H1 (cell line): ENCODE measurements at regions not wholly inside any gene's neighbourhood (a gene's known extent, or its start where the extent isn't known, plus 50 kb on each side); places are given as distances from the start of the nearest gene placed in this dataset.

Source experiments
- CTCF ChIA-PET: fragments of 300-600 bp; sonication (Branson Sonifier 250); formaldehyde crosslinking; loops from one replicate; lab custom pipeline; 2021; ENCODE audit not compliant: partially characterized antibody; lab: Charles Lee
- POLR2A ChIA-PET: fragments of 300-600 bp; sonication (Branson Sonifier 250); formaldehyde crosslinking; loops from one replicate; lab custom pipeline; 2021; ENCODE audit warnings: inconsistent platforms; ENCODE audit not compliant: partially characterized antibody; lab: Charles Lee
- DNase-seq, 2 experiments: peaks; one replicate each; pipeline versions ENCODE4 v3.0.0 to v3.0.0-alpha.2; 2010 to 2022; ENCODE audit warnings: low spot score in 2 of 2, low read depth in 1 of 2, mixed read lengths in 1 of 2
- FAIRE-seq: peaks from 2 replicates; lab custom pipeline; 2011; peaks lifted over from hg19 to GRCh38; lab: Jason Lieb, UNC
- H2AFZ ChIP-seq: 2 replicates; pipeline ENCODE4 v1.8.1; 2012; ENCODE audit warnings: low read length, inconsistent platforms
- H2AK5ac ChIP-seq: 2 replicates; pipeline ENCODE4 v1.6.1; 2013; ENCODE audit warnings: low read depth, low read length
- H2BK120ac ChIP-seq: replicated peaks from 2 replicates; pipeline ENCODE3; 2013; ENCODE audit warnings: low read depth, low read length, inconsistent platforms
- H2BK12ac ChIP-seq: 2 replicates; pipeline ENCODE4 v1.6.1; 2013; ENCODE audit warnings: low read depth, low read length
- H2BK15ac ChIP-seq: 2 replicates; pipeline ENCODE4 v1.6.1; 2013; ENCODE audit warnings: low read length
- H2BK20ac ChIP-seq: 2 replicates; pipeline ENCODE4 v1.6.1; 2013; ENCODE audit warnings: low read length
- H2BK5ac ChIP-seq: 2 replicates; pipeline ENCODE4 v1.6.1; 2013; ENCODE audit warnings: low read depth, low read length
- H3K14ac ChIP-seq: 2 replicates; pipeline ENCODE4 v1.6.1; 2013; ENCODE audit warnings: inconsistent platforms; ENCODE audit not compliant: insufficient read length
- H3K18ac ChIP-seq: 2 replicates; pipeline ENCODE4 v1.6.1; 2013; ENCODE audit warnings: low read length; ENCODE audit errors: extremely low read depth
- H3K23ac ChIP-seq: 2 replicates; pipeline ENCODE4 v1.6.1; 2013; ENCODE audit warnings: inconsistent platforms; ENCODE audit not compliant: insufficient read length
- H3K23me2 ChIP-seq: 2 replicates; pipeline ENCODE4 v1.6.1; 2013; ENCODE audit warnings: low read depth, low read length
- H3K27ac ChIP-seq: 2 replicates; pipeline ENCODE4 v1.6.1; 2011; ENCODE audit warnings: low read depth, low read length, inconsistent platforms
- H3K27me3 ChIP-seq, 4 experiments: replicated peaks in 1 of 4; 1 replicate in 1 of 4; 2 replicates in 3 of 4; pipeline versions ENCODE4 v1.6.1 to v1.8.1; 2011 to 2013; ENCODE audit warnings: low read length in 3 of 4, mild to moderate bottlenecking in 3 of 4, inconsistent platforms in 2 of 4, mixed read lengths in 2 of 4, moderate library complexity in 1 of 4; ENCODE audit not compliant: control insufficient read depth in 3 of 4, insufficient read depth in 3 of 4; ENCODE audit errors: extremely low read depth in 1 of 4
- H3K36me3 ChIP-seq, 4 experiments: 2 replicates each; pipeline versions ENCODE4 v1.6.1 to v1.8.1; 2011 to 2013; ENCODE audit warnings: mild to moderate bottlenecking in 4 of 4, low read length in 3 of 4, moderate library complexity in 2 of 4, control low read depth in 1 of 4, inconsistent platforms in 1 of 4; ENCODE audit not compliant: insufficient read depth in 4 of 4, control insufficient read depth in 2 of 4
- H3K4ac ChIP-seq: replicated peaks from 2 replicates; pipeline ENCODE3; 2013; ENCODE audit warnings: low read length, low read depth, mixed read lengths, inconsistent platforms; ENCODE audit not compliant: insufficient read length
- H3K4me1 ChIP-seq, 4 experiments: replicated peaks in 1 of 4; 1 replicate in 1 of 4; 2 replicates in 3 of 4; pipeline versions ENCODE4 v1.6.1 to v1.8.1; 2011 to 2013; ENCODE audit warnings: low read length in 3 of 4, inconsistent platforms in 2 of 4, mixed read lengths in 1 of 4; ENCODE audit not compliant: insufficient read depth in 4 of 4, control insufficient read depth in 3 of 4
- H3K4me2 ChIP-seq, 2 experiments: 2 replicates each; pipeline versions ENCODE4 v1.6.1 to v1.8.1; 2011 to 2013; ENCODE audit warnings: low read depth in 2 of 2, low read length in 2 of 2, control low read depth in 1 of 2, inconsistent platforms in 1 of 2, mild to moderate bottlenecking in 1 of 2; ENCODE audit not compliant: insufficient read depth in 1 of 2
- H3K4me3 ChIP-seq, 4 experiments: fragments of 200-600, 300-600 bp in 1 of 4; sonication (generic), shearing (Covaris generic), sonication (Bioruptor Twin) in 1 of 4; 2 replicates each; pipeline versions ENCODE4 v1.5.1 to v1.8.1; 2011 to 2016; ENCODE audit warnings: low read length in 4 of 4, low read depth in 3 of 4, control low read depth in 2 of 4, inconsistent platforms in 2 of 4, mild to moderate bottlenecking in 2 of 4, mixed read lengths in 1 of 4, moderate library complexity in 1 of 4; ENCODE audit not compliant: insufficient read depth in 2 of 4; ENCODE audit errors: extremely low read depth in 1 of 4
- H3K56ac ChIP-seq: replicated peaks from 2 replicates; pipeline ENCODE3; 2013; ENCODE audit warnings: low read depth, mild to moderate bottlenecking, mixed read lengths, low read length, inconsistent platforms; ENCODE audit not compliant: insufficient read length
- H3K79me1 ChIP-seq: 2 replicates; pipeline ENCODE4 v1.6.1; 2013; ENCODE audit warnings: low read depth, low read length, control low read depth
- H3K79me2 ChIP-seq, 2 experiments: 2 replicates each; pipeline versions ENCODE4 v1.6.1 to v1.8.1; 2012 to 2013; ENCODE audit warnings: low read length in 2 of 2, mild to moderate bottlenecking in 2 of 2, inconsistent platforms in 1 of 2; ENCODE audit not compliant: insufficient read depth in 2 of 2, control insufficient read depth in 1 of 2
- H3K9ac ChIP-seq, 4 experiments: replicated peaks in 1 of 4; 1 replicate in 1 of 4; 2 replicates in 3 of 4; pipeline versions ENCODE4 v1.6.1 to v1.8.1; 2011 to 2013; ENCODE audit warnings: low read depth in 3 of 4, low read length in 3 of 4, control low read depth in 2 of 4, mild to moderate bottlenecking in 2 of 4, moderate library complexity in 2 of 4, inconsistent platforms in 1 of 4; ENCODE audit errors: extremely low read depth in 1 of 4
- H3K9me3 ChIP-seq, 2 experiments: 2 replicates each; pipeline versions ENCODE4 v1.6.1 to v1.8.1; 2012 to 2013; ENCODE audit warnings: mild to moderate bottlenecking in 2 of 2, moderate library complexity in 2 of 2, control low read depth in 1 of 2, inconsistent platforms in 1 of 2, low read depth in 1 of 2, low read length in 1 of 2, mixed read lengths in 1 of 2; ENCODE audit not compliant: insufficient read depth in 2 of 2
- H4K20me1 ChIP-seq, 2 experiments: replicated peaks in 1 of 2; 2 replicates each; pipeline versions ENCODE3 to v1.8.1; 2011 to 2013; ENCODE audit warnings: inconsistent platforms in 2 of 2, low read length in 2 of 2, mild to moderate bottlenecking in 1 of 2; ENCODE audit not compliant: insufficient read depth in 2 of 2, control insufficient read depth in 1 of 2
- H4K5ac ChIP-seq: 2 replicates; pipeline ENCODE4 v1.6.1; 2013; ENCODE audit warnings: low read length, low read depth, mixed read lengths, inconsistent platforms; ENCODE audit not compliant: insufficient read length
- H4K8ac ChIP-seq: 2 replicates; pipeline ENCODE4 v1.8.0; 2013; ENCODE audit warnings: mild to moderate bottlenecking, moderate library complexity, low read length, inconsistent platforms; ENCODE audit not compliant: insufficient read depth; ENCODE audit errors: extremely low read depth
- H4K91ac ChIP-seq: replicated peaks from 2 replicates; pipeline ENCODE3; 2013; ENCODE audit warnings: low read length, mixed read lengths, inconsistent platforms; ENCODE audit not compliant: insufficient read length
- CTCF ChIP-seq, 3 experiments: IDR thresholded peaks; 1 replicate in 2 of 3; 2 replicates in 1 of 3; pipeline versions ENCODE4 v1.5.1 to v1.6.1; 2011; ENCODE audit warnings: low read length in 3 of 3, mild to moderate bottlenecking in 3 of 3, inconsistent platforms in 2 of 3, low read depth in 1 of 3, moderate library complexity in 1 of 3; ENCODE audit not compliant: insufficient read depth in 1 of 3; ENCODE audit errors: control extremely low read depth in 1 of 3
- RAD21 ChIP-seq, 2 experiments: IDR thresholded peaks in 1 of 2; conservative IDR thresholded peaks in 1 of 2; 2 replicates each; pipeline ENCODE4 v1.6.1; 2011; ENCODE audit warnings: low read depth in 2 of 2, low read length in 2 of 2, improper control_type of control experiment in 1 of 2, inconsistent platforms in 1 of 2, mild to moderate bottlenecking in 1 of 2, moderate library complexity in 1 of 2
- USF2 ChIP-seq: IDR thresholded peaks from 2 replicates; pipeline ENCODE4 v1.6.1; 2011; ENCODE audit warnings: low read length, improper control_type of control experiment
- WGBS, 2 experiments: shearing (Covaris generic) in 1 of 2; methylation state at CpG; one replicate each; pipeline versions ENCODE4 v1.1.6 to v1.1.7; 2013 to 2015; ENCODE audit warnings: low lambda C conversion rate in 2 of 2, mixed read lengths in 2 of 2, inconsistent platforms in 1 of 2, low coverage in 1 of 2, missing lambda C conversion rate in 1 of 2; ENCODE audit not compliant: insufficient replicate concordance in 2 of 2, insufficient coverage in 1 of 2, insufficient read length in 1 of 2; ENCODE audit errors: extremely low coverage in 1 of 2, missing lambda C conversion rate in 1 of 2; 5-methylcytosine and 5-hydroxymethylcytosine counted together

- H3K9me3 ChIP-seq, result no peaks in the 10 kb centered on the region
- H3K36me3 ChIP-seq, result no peaks in the 10 kb centered on the region
- H3K4ac ChIP-seq, result no peak overlapping the region
- WGBS, 2 experiments, result 93% methylated on average over 6 of the region's 6 CpGs; no CpG with 5 or more reads in 1 of the 2 experiments
- ChIA-PET POLR2A (no interaction called here), CTCF (interaction anchor here (0.7 to 2.3 kb wide), 11 partner anchors 8 to 275 kb away, joined by 3 to 7 read pairs (median 4); no protein-coding TSS in a partner anchor)
- DNase-seq (no peak), FAIRE-seq (no peak)
- no peak overlapping the region for H2AK5ac ChIP-seq
- no peak overlapping the region for H3K27ac ChIP-seq
- H3K14ac ChIP-seq, result no peak overlapping the region
- no peaks in the 10 kb centered on the region for H3K79me1 ChIP-seq
- no peak overlapping the region for H3K18ac ChIP-seq
- H3K9ac ChIP-seq, result no peak overlapping the region
- H2BK5ac ChIP-seq, result no peak overlapping the region
- H2BK15ac ChIP-seq, result no peak overlapping the region
- no peak overlapping the region for H3K23ac ChIP-seq
- H2AFZ ChIP-seq, result no peak overlapping the region
- H2BK120ac ChIP-seq, result no peak overlapping the region
- H2BK20ac ChIP-seq, result no peak overlapping the region
- H4K5ac ChIP-seq, result no peak overlapping the region
- no peaks in the 10 kb centered on the region for H4K20me1 ChIP-seq
- H3K4me1 ChIP-seq, result no peaks in the 10 kb centered on the region; a peak in 2 of 7 replicates
- no peak overlapping the region for H4K91ac ChIP-seq
- no peak overlapping the region for H4K8ac ChIP-seq
- H3K4me2 ChIP-seq, result no peak overlapping the region
- H3K27me3 ChIP-seq, result no peaks in the 10 kb centered on the region
- H3K23me2 ChIP-seq, result no peaks in the 10 kb centered on the region
- no peaks in the 10 kb centered on the region for H3K79me2 ChIP-seq
- H3K56ac ChIP-seq, result no peak overlapping the region
- H3K4me3 ChIP-seq, result no peak overlapping the region
- no peak overlapping the region for H2BK12ac ChIP-seq
- no peak for TF ChIP-seq USF2
- TF ChIP-seq RAD21 (IDR thresholded peaks at IDR 0.05 in 1 of 2, conservative IDR thresholded peaks at IDR 0.05 in 1 of 2; ENCODE audit: low read depth in 2 of 2, low read length in 2 of 2), result no peak
- no peak for TF ChIP-seq CTCF (IDR thresholded peaks at IDR 0.05; ENCODE audit: control extremely low read depth in 1 of 3, insufficient read depth in 1 of 3, low read depth in 1 of 3, low read length in 3 of 3)
Observed at GRCh38 chr5:122222580-122222979, 89.5 kb upstream of the SNCAIP start.
